ENCODE measurements at regions not wholly inside any gene's neighbourhood (a gene's known extent, or its start where the extent isn't known, plus 50 kb on each side); places are given as distances from the start of the nearest gene placed in this dataset.
"Not testable (repeated sequence)": the region's sequence is repeated elsewhere in the genome, so short reads cannot be mapped to it uniquely, and the experiment has no call there.

DNA sequence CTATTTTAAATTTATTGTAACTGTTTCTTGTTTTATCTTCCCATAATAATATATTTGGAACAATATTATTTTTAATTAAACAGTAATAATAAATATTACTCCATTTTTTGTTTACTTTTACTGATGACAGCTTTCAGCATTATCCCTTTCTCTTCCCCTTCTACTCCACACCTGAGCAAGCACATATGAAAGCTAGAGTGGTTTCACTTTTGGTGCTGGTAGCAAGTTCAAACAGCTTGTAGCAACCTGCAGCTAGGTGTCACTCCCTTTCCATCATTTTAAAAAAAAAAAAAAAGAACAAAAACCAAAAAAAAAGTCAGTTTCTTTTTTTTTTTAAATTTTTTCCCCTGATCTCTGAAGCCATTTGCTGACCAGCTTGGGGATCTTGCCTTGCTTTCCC, 801.8 kb downstream of the CCDC85A start:
- no peaks in the 10 kb centered on the region for H3K36me3 ChIP-seq
- no peak for DNase-seq (ENCODE audit: low spot score in 2 of 2)
- H3K4me1 ChIP-seq, result no peaks in the 10 kb centered on the region
- no peaks in the 10 kb centered on the region for H3K27me3 ChIP-seq
- H3K9me3 ChIP-seq, result peaks cover 0 to 7% (median 0%) of the 10 kb centered on the region in 4 donors
- TF ChIP-seq POLR2A (IDR thresholded peaks at IDR 0.05), result no peak
- TF ChIP-seq, protein P1, sequence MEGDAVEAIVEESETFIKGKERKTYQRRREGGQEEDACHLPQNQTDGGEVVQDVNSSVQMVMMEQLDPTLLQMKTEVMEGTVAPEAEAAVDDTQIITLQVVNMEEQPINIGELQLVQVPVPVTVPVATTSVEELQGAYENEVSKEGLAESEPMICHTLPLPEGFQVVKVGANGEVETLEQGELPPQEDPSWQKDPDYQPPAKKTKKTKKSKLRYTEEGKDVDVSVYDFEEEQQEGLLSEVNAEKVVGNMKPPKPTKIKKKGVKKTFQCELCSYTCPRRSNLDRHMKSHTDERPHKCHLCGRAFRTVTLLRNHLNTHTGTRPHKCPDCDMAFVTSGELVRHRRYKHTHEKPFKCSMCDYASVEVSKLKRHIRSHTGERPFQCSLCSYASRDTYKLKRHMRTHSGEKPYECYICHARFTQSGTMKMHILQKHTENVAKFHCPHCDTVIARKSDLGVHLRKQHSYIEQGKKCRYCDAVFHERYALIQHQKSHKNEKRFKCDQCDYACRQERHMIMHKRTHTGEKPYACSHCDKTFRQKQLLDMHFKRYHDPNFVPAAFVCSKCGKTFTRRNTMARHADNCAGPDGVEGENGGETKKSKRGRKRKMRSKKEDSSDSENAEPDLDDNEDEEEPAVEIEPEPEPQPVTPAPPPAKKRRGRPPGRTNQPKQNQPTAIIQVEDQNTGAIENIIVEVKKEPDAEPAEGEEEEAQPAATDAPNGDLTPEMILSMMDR (IDR thresholded peaks at IDR 0.05), result no peak
- TF ChIP-seq EP300 (IDR thresholded peaks at IDR 0.05), result no peak
- H3K4me3 ChIP-seq, result no peak overlapping the region
- H3K27ac ChIP-seq, result no peak overlapping the region

DNA sequence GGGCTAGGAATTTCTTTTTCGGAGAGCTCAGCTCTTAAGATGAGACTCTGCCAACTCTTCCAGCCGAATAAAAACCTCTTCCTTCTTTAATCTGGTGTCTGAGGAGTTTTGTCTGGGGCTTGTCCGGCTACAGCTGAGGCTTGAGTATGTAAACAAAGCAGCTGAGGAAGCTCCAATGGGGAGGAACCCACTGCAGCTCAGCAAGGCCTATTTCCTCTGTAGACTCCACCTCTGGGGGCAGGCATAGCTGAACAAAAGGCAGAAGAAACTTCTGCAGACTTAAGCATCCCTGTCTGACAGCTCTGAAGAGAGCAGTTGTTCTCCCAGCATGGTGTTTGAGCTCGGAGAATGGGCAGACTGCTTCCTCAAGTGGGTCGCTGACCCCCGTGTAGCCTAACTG, 838.7 kb downstream of the CCDC85A start:
- 62 to 84% methylated on average over 6 of the region's 6 CpGs for WGBS, 2 donors
- H3K4me1 ChIP-seq, result no peaks in the 10 kb centered on the region
- no peak overlapping the region for H3K4me3 ChIP-seq
- no peaks in the 10 kb centered on the region for H3K27me3 ChIP-seq
- H3K27ac ChIP-seq, result no peak overlapping the region
- no peaks in the 10 kb centered on the region for H3K36me3 ChIP-seq
- TF ChIP-seq POLR2A (IDR thresholded peaks at IDR 0.05), result no peak
- TF ChIP-seq EP300 (IDR thresholded peaks at IDR 0.05), result no peak
- TF ChIP-seq, protein P1 (IDR thresholded peaks at IDR 0.05), result no peak
- DNase-seq (ENCODE audit: low spot score in 2 of 2), result no peak
- H3K9me3 ChIP-seq, result peaks cover 0 to 30% (median 0%) of the 10 kb centered on the region in 4 donors

DNA sequence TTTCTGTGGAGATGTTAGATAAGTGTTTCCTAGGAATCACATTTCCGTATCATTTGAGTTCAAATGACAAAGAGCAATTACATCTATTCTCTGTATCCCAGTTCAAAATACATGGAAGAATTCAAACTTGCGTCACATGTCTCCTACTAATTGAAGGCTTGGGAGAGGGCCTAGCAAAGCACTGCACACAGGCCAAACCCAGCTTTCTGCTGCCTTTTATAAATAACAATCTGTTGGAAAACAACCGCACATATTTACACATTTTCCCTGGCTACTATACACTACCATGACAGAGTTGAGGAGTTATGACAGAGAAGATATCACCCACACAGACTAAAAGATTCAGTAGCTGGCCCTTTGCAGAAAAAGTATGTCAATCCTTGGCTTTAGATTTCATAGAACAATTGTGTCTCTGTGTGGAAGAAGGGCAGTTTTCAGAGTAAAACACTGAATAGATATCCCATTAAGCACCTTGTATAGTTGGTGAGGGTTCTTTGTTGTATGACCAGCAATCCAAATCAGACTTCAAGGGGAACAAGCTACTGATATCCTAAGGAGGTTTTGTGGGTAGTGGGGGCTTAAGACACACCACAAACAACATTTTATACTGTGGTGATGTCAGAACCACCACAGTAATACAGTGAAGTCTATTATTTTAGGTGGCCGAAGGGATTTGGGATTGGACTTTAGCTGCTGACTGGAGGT, 861.3 kb downstream of the CCDC85A start:
- TF ChIP-seq EP300 (IDR thresholded peaks at IDR 0.05) (no peak), POLR2A (IDR thresholded peaks at IDR 0.05) (no peak)
- TF ChIP-seq, protein P1 (IDR thresholded peaks at IDR 0.05), result no peak
- H3K36me3 ChIP-seq, result no peaks in the 10 kb centered on the region
- no peaks in the 10 kb centered on the region for H3K4me1 ChIP-seq
- DNase-seq (ENCODE audit: low spot score in 2 of 2), result no peak
- no peak overlapping the region for H3K4me3 ChIP-seq
- H3K9me3 ChIP-seq, result no peaks in the 10 kb centered on the region
- 48 to 55% methylated on average over 4 of the region's 4 CpGs for WGBS, 2 donors
- no peaks in the 10 kb centered on the region for H3K27me3 ChIP-seq
- H3K27ac ChIP-seq, result no peak overlapping the region

DNA sequence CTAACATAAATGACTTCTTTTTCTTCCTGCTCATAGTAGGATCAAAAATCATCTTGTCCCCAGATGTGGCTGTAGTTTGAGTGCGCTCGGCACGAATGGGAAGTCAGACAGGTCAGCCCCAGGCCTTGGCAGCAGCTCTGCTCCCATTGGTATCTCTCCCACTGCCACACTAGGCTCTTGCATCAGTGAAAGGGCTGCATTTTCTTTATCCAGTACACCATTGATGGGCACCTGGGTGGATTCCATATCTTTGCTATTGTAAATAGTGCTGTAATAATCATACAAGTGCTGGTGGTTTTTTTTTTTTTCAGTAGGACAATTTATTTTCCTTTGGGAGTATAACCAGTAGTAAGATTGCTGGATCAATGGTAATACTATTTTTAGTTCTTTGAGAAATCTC, 865.5 kb downstream of the CCDC85A start:
- Histone ChIP-seq H3K27me3 (no peaks in the 10 kb centered on the region), H3K36me3 (no peaks in the 10 kb centered on the region), H3K27ac (no peak overlapping the region), H3K4me3 (no peak overlapping the region), H3K4me1 (no peaks in the 10 kb centered on the region), H3K9me3 (no peaks in the 10 kb centered on the region)
- DNase-seq (ENCODE audit: low spot score in 2 of 2), result no peak
- WGBS, 2 donors, result 86 to 89% methylated on average over 3 of the region's 3 CpGs
- TF ChIP-seq, protein P1 (IDR thresholded peaks at IDR 0.05), result no peak
- TF ChIP-seq POLR2A (IDR thresholded peaks at IDR 0.05) (no peak), EP300 (IDR thresholded peaks at IDR 0.05) (no peak)

DNA sequence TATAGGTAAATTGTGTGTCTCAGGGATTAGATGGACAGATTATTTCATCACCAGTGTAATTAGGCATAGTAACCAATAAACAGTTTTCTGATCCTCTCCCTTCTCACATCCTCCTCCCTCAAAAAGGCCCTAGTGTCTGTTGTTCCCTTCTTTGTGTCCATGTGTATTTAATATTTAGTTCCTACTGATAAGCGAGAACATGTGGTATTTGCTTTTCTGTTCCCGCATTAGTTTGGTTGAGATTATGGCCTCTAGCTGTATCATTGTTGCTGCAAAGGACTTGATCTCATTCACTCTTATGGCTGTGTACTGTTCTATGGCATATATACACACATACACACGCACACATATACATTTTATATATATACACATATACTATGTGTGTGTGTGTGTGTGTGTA, 866.2 kb downstream of the CCDC85A start:
- TF ChIP-seq POLR2A (IDR thresholded peaks at IDR 0.05), result no peak
- TF ChIP-seq, protein P1 (IDR thresholded peaks at IDR 0.05), result no peak
- TF ChIP-seq EP300 (IDR thresholded peaks at IDR 0.05), result no peak
- Histone ChIP-seq H3K9me3 (no peaks in the 10 kb centered on the region), H3K4me1 (no peaks in the 10 kb centered on the region), H3K36me3 (no peaks in the 10 kb centered on the region), H3K4me3 (no peak overlapping the region), H3K27ac (no peak overlapping the region), H3K27me3 (no peaks in the 10 kb centered on the region)
- no peak for DNase-seq (ENCODE audit: low spot score in 2 of 2)
- WGBS, 2 donors, result 90 to 92% methylated on average over 3 of the region's 3 CpGs

DNA sequence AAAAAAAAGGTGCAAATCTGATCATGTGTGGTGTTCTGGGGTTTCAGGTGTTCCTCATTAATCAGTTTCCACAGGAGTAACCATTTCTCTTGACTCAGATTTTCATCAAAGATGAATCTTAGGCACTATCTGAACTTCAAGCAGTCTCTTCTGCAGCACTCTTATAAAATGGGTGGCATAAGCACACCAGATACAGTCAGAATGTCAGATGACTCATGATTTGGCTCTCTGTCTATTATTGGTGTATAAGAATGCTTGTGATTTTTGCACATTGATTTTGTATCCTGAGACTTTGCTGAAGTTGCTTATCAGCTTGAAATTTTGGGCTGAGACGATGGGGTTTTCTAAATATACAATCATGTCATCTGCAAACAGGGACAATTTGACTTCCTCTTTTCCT, 882.5 kb downstream of the CCDC85A start:
- H3K4me3 ChIP-seq; H3K27me3 ChIP-seq; H3K27ac ChIP-seq; H3K4me1 ChIP-seq; H3K36me3 ChIP-seq; H3K9me3 ChIP-seq; DNase-seq (ENCODE audit: low spot score in 2 of 2): not testable (repeated sequence)
- WGBS, 2 donors, result 73 to 90% methylated on average over 1 of the region's 1 CpG

Data from tibial nerve (tissue), 4 donors.